Mesothelial cell of epicardium (in vitro differentiated cells): ENCODE measurements at regions not wholly inside any gene's neighbourhood (a gene's known extent, or its start where the extent isn't known, plus 50 kb on each side); places are given as distances from the start of the nearest gene placed in this dataset.

ENCODE experiments used
- DNase-seq, 2 experiments: peaks; one replicate each; pipeline ENCODE4 v3.0.0; 2021; ENCODE audit warnings: low spot score in 2 of 2; ENCODE audit not compliant: unreplicated experiment in 2 of 2
- H3K27ac Mint-ChIP-seq: 2 replicates; pipeline ENCODE4 v1.8.0; 2021; ENCODE audit warnings: mixed read lengths
- H3K27me3 Mint-ChIP-seq: 2 replicates; pipeline ENCODE4 v1.8.0; 2021; ENCODE audit warnings: low read depth, mixed read lengths
- H3K36me3 Mint-ChIP-seq: 2 replicates; pipeline ENCODE4 v1.8.0; 2021; ENCODE audit warnings: mixed read lengths
- H3K4me1 Mint-ChIP-seq: 2 replicates; pipeline ENCODE4 v1.8.0; 2021; ENCODE audit warnings: mixed read lengths
- H3K4me3 Mint-ChIP-seq: 2 replicates; pipeline ENCODE4 v1.8.0; 2021; ENCODE audit warnings: mild to moderate bottlenecking, moderate library complexity, mixed read lengths
- H3K9me3 Mint-ChIP-seq: 2 replicates; pipeline ENCODE4 v1.8.0; 2021; ENCODE audit warnings: mixed read lengths
- TF ChIP-seq, protein P1 (sequence below): fragments of 200-600 bp; sonication (generic); IDR thresholded peaks from one replicate; pipeline ENCODE4 v1.5.0; 2021; ENCODE audit warnings: antibody characterized with exemption; ENCODE audit not compliant: unreplicated experiment

DNA sequence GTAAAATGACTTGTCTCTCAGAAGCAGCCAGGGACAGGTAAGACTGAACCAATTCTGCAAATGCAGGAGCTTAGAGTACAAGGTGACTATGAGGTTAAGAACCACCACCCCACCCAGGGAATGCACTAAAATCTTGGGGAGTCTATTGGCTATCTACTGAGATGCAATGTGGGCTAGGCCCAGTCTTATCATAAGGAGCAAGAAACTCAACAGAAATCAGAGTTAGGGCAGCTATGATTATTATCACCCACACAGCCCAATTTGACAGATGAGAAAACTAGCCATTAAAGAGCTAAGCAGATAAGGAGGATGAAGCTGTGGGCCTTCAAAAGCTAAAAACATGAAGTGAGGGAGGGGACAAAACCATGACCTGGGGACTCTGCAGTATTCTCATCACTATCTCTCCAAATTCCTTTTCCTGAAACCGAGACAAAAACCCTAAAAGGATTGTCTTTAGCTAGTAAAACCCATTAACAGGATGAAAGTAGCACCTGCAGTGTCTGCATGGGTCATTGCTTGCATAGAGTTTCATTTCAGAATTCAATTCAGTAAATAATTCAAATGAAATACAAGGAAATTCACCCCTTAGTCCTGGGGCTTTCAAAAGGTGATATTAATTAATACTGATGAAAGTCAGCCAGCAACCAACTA, 68.8 kb upstream of the USP47 start:
- H3K27me3 Mint-ChIP-seq = peaks cover 76% of the 10 kb centered on the region
- DNase-seq = no peak
- no peaks in the 10 kb centered on the region for H3K4me1 Mint-ChIP-seq
- H3K9me3 Mint-ChIP-seq = no peaks in the 10 kb centered on the region
- H3K27ac Mint-ChIP-seq = no peak overlapping the region
- no peak overlapping the region for H3K4me3 Mint-ChIP-seq
- TF ChIP-seq, protein P1, sequence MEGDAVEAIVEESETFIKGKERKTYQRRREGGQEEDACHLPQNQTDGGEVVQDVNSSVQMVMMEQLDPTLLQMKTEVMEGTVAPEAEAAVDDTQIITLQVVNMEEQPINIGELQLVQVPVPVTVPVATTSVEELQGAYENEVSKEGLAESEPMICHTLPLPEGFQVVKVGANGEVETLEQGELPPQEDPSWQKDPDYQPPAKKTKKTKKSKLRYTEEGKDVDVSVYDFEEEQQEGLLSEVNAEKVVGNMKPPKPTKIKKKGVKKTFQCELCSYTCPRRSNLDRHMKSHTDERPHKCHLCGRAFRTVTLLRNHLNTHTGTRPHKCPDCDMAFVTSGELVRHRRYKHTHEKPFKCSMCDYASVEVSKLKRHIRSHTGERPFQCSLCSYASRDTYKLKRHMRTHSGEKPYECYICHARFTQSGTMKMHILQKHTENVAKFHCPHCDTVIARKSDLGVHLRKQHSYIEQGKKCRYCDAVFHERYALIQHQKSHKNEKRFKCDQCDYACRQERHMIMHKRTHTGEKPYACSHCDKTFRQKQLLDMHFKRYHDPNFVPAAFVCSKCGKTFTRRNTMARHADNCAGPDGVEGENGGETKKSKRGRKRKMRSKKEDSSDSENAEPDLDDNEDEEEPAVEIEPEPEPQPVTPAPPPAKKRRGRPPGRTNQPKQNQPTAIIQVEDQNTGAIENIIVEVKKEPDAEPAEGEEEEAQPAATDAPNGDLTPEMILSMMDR = no peak
- H3K36me3 Mint-ChIP-seq = no peaks in the 10 kb centered on the region

GRCh38 chr11:11770921-11771486, 70.8 kb upstream of the USP47 start:
- TF ChIP-seq, protein P1 = no peak
- peaks cover 73% of the 10 kb centered on the region for H3K27me3 Mint-ChIP-seq

DNA sequence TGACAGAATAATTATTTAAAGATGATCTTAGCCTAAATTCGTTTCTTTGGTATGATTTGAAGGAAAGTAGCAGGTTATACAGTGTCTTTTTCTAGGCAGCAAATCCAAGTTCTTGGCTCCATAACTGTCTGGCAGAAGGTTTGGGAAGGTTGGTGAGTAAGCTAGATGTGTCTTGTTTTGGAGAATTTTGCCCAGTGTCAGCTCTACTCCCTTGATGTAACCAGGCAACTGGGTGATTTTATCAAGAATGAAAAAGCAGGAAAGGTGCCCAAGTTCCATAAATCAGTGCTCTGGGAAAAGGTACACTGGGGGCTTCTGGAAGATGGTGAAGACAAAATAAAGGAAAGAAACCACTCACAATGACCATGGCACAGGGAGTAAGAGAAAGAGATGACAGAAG, 71.5 kb upstream of the USP47 start:
- H3K27me3 Mint-ChIP-seq = peaks cover 70% of the 10 kb centered on the region
- H3K4me1 Mint-ChIP-seq = no peaks in the 10 kb centered on the region
- DNase-seq = no peak

More at GRCh38 chr11:11770921-11771486, 70.8 kb upstream of the USP47 start:
- Mint-ChIP-seq H3K4me3 (no peak overlapping the region), H3K27ac (no peak overlapping the region), H3K9me3 (peaks cover 7% of the 10 kb centered on the region), H3K4me1 (no peaks in the 10 kb centered on the region), H3K36me3 (no peaks in the 10 kb centered on the region)
- DNase-seq = no peak

GRCh38 chr11:11769782-11770181, 72.0 kb upstream of the USP47 start:
- TF ChIP-seq, protein P1 = no peak
- Mint-ChIP-seq H3K27me3 (peaks cover 66% of the 10 kb centered on the region), H3K27ac (no peak overlapping the region), H3K9me3 (peaks cover 9% of the 10 kb centered on the region), H3K4me3 (no peak overlapping the region), H3K36me3 (no peaks in the 10 kb centered on the region), H3K4me1 (no peaks in the 10 kb centered on the region)
- no peak for DNase-seq

More for the DNA sequence above, 71.5 kb upstream of the USP47 start:
- Mint-ChIP-seq H3K36me3 (no peaks in the 10 kb centered on the region), H3K4me3 (no peak overlapping the region), H3K27ac (no peak overlapping the region), H3K9me3 (peaks cover 9% of the 10 kb centered on the region)
- TF ChIP-seq, protein P1 = no peak

DNA sequence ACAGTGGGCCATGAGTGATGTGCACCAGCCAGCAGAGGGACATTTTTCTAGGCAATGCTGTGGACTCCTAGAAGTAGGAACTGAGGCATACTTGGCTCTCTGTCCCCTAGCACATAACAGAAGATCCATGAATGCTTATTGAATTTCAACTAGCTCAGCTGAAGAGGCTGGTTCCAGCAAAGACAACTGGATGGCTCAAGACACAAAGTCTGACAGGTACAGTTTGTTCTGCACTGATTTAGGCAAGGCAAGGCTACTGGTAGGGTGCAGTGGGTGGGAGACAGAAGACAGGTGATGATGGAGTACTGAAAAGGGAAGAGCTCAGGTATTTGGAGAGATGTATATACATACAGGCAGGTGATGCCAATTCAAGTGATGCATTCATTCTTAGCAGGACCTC, 72.4 kb upstream of the USP47 start:
- Mint-ChIP-seq H3K27ac (no peak overlapping the region), H3K9me3 (peaks cover 9% of the 10 kb centered on the region), H3K4me3 (no peak overlapping the region), H3K27me3 (peaks cover 64% of the 10 kb centered on the region), H3K36me3 (no peaks in the 10 kb centered on the region), H3K4me1 (no peaks in the 10 kb centered on the region)
- DNase-seq = no peak
- TF ChIP-seq, protein P1 = no peak
